Posterior cingulate gyrus (tissue), 11 donors: ENCODE measurements at regions not wholly inside any gene's neighbourhood (a gene's known extent, or its start where the extent isn't known, plus 50 kb on each side); places are given as distances from the start of the nearest gene placed in this dataset.
"Not testable (repeated sequence)": the region's sequence is repeated elsewhere in the genome, so short reads cannot be mapped to it uniquely, and the experiment has no call there.

Experiments used
- DNase-seq, 10 donors: peaks; one replicate each; pipeline versions ENCODE4 v3.0.0 to v3.0.0-alpha.2; 2020 to 2021; ENCODE audit warnings: mixed read lengths in 3 of 10
- intact Hi-C: fragments of 100-400 bp; cut with DNase I; formaldehyde crosslinking; loops from one replicate; pipeline ENCODE4 v1.15.1; 2023

DNA sequence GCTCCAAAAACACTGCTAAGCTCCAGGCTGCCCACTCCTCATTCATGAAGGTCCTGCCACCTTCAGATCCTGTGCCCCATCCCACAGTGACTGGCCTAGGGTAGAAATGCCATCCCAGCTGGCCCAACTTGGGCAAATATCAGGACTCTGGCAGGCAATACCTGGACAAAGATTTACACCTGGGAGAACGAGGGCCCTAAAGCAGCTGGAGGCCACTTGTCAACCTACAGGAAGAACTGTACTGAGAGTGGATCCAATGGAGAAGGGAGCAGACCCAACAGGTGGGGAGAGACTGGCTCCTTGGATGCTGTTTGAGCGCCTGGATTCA lies 57.1 kb upstream of the GATA2 start:
- intact Hi-C loops, result no loop called here
- DNase-seq, result peak in 1 of 10 donors; percentile 38

DNA sequence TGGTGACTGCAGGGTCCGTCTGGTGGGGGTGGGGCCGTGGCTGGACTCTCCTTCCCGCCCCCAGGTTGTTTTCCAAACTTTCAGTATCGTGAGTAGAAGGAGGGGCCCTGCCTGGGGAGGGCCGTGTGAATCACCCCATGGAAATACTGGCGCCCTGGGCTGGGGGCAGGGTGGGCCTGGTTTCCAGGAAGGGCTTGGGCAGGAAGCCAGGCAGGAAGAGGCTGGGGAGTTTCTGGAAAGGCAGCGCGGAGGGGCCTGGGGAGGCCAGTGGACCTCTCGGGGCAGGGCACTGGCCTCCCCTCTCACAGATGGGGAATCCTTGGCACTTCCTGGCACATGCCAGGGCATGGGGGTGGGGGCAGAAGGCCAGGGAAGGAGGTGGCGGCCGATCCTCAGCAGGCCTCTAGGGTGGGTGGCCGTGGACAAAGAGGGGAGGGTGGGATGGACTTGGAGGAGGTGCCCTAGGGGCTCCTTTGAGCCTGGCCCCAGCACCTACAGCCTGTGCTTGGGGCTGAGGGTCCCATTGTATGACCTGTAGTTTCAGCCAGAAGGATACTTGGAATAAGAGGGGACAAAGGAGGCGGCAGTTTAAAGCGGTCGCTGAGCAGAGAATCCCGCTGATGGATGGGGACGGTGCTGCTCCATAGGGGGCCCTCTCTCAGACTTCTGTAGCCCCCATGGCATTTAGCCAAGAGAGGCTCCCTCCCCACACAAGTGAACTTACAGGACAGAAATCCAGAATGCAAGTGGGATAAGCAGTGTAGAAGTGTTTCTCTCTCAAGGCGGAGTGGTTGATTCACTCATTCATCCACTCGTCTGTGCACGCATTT lies 56.5 kb upstream of the GATA2 start:
- DNase-seq, result peak in 1 of 10 donors; percentile 67
- intact Hi-C loops, result no loop called here

DNA sequence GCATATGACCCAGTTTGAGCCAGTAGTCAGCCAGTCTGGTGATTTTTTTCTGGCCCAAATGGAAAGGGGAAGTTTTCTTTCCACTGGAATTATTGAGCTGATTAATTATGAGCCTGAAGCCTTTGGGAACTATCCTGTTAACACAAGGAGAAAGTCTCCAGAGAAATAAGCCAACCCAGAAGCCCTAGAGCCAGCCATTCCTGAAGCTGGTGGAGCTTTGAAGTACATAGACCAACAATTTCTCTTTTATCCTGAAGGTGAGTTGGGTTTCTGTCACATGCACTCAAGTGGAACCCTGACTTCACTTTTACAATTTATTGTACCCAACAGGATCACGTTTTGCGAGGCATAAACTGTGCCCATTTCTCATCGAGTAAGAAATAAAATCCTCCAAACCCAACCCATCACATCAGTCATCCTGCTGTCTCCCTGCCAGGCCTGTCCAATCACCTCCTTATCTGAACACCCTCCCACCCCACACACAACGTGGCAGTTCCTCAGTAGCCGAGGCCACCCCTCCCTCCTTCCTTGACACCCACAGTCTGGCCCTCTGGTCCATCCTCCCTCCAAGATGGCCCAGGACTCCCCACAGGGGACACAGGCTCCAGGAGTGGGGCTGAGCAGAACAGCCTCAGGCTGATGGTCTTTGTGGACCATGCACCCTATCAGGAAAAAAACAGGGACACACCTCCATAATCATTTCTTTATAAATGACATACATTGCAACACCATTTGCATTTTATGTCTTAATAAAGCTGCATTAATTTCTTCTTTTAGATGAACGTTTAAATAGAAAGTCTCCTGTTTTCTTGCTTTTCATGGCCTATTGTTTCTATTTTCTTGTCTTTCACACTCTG lies 55.7 kb upstream of the GATA2 start:
- peak in 1 of 10 donors; percentile 52 for DNase-seq
- intact Hi-C loops, result no loop called here

DNA sequence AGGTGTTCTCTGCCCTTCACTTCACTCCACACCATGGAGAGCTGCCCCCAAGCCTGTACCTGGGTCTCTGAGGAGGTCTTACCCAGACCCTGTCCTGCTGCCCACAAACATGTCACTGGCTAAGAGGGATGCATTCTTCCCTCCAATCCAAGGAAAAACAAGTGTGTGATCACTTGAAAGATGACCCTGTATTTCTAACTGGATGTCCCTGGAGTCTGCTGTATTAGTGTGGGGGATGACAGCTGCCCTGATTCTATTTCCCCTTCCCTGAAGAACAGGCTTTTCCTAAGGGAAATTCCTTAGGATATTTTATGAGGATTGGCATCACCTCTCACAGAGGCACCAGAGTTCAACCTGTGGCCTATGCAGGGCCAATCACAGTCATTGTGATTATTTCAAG lies 55.0 kb upstream of the GATA2 start:
- intact Hi-C loops, result no loop called here
- DNase-seq, result peak in 1 of 10 donors; percentile 25

DNA sequence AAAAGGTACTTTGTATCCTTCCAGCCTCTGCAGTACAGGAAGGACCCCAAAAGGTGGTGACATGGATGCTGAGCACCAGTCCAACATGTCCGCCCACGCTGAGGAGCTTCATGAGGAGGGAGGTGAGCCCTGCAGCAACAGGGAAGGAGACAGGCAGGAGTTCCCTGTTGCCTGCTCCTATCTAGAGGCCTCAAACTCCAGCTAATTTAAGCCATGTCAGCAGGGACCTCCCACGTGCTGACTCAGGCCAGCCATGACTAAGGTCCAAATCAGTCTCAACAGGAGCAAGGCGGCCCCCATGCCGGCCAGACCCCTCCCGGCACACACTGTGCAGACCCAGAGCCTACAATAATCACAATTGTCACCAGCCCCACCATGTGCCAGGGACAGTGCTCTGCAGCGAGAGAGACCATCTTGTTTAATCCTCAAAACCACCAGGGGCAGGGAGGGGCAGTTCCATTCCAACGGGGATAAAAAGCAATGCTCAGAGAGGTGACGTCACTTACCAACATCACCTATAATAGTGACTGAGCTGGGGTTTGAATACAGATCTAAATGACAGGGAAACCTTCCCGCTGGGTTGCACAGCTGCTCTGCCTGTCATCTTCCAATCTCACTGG lies 54.5 kb upstream of the GATA2 start:
- intact Hi-C loops, result no loop called here
- peak in 1 of 10 donors; percentile 34 for DNase-seq

DNA sequence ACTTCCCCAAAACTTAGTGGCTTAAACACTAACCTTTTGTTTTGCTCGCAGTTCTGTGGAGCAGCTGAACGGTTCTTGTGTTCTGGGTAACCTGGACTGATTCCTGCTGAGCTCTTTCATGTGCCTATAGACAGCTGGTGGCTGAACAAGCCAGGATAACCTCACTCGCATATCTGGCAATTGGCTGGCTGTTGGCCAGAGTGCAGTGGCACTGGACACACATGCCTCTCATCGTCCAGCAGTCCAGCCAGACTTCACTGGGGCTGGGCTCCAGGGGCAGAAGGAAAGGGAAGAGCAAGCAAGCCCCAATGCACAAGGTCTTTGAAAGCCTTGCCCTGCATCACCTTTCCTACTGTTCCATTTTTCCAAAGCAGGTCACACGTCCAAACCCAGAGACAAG lies 53.6 kb upstream of the GATA2 start:
- intact Hi-C loops, result no loop called here
- DNase-seq, result peak in 1 of 10 donors; percentile 46

DNA sequence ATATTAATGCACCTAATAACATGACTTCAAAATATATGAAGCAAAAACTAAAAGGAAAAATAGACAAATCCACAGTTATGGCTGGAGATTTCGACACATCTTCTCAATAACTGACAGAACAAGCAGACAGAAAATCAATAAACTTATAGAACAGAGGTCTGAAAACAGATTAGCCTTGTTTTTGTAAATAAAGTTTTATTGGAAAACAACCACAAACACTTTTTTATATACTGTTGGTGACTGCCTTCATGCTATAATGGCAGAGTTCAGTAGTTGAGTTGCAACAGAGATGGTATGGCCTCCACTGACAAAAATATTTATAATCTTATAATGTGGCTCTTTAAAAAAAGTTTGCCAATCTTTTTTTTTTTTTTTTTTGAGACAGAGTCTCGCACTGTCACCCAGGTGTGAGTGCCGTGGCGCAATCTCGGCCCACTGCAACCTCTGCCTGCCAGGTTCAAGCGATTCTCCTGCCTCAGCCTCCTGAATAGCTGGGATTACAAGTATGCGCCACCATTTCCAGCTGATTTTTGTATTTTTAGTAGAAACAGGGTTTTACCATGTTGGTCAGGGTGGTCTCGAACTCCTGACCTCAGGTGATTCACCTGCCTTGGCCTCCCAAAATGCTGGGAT lies 52.2 kb upstream of the GATA2 start:
- intact Hi-C loops, result no loop called here
- no peak for DNase-seq

DNA sequence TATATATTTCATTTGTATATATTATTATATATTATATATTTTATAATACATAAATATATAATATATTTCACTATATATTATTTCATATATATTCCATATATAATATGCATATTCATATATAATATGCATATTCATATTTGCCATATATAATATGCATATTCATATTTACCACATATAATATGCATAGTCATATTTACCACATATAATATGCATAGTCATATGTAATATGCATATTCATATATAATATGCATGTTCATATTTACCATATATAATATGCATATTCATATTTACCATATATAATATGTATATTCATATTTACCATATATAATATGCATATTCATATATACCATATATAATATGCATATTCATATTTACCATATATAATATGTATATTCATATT lies 51.2 kb upstream of the GATA2 start:
- intact Hi-C loops, result no loop called here
- no peak for DNase-seq

DNA sequence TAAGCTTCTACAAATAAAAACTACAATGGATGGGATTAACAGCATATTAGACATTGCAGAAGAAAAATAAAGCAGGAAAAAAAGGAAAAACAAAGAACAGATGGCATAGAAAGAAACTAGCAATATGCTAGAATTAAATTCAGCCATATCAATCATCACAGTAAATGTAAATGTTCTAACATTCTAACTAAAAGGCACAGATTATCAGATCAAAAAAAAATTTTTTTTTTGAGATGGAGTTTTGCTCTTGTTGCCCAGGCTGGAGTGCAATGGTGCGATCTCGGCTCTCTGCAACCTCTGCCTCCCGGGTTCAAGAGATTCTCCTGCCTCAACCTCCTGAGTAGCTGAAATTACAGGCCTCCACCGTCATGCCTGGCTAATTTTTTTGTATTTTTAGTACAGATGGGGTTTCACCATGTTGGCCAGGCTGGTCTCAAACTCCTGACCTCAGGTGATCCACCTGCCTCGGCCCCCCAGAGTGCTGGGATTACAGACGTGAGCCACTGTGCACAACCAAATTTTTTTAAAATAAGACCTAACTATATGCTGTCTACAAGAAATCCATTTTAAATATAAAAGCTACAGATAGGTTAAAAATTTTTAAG lies 50.7 kb upstream of the GATA2 start:
- DNase-seq, intact Hi-C loops: not testable (repeated sequence)
